HG03159 (cell line): ENCODE measurements at regions not wholly inside any gene's neighbourhood (a gene's known extent, or its start where the extent isn't known, plus 50 kb on each side); places are given as distances from the start of the nearest gene placed in this dataset.

ENCODE experiments used
- ATAC-seq: cut with Tn5 transposase; IDR thresholded peaks from one replicate; pipeline ENCODE4 v1.9.1; 2021; ENCODE audit warnings: mild to moderate bottlenecking, moderate library complexity; ENCODE audit not compliant: unreplicated experiment

- ATAC-seq: no peak
Observed at GRCh38 chr4:12242354-12242753, 813.7 kb upstream of the HS3ST1 start.

GRCh38 chr4:12239897-12240636, 811.4 kb upstream of the HS3ST1 start:
- ATAC-seq: no peak

- ATAC-seq: no peak
Observed at GRCh38 chr4:12231098-12231497, 802.4 kb upstream of the HS3ST1 start.

- ATAC-seq: no peak
Observed at GRCh38 chr4:12221031-12221430, 792.3 kb upstream of the HS3ST1 start.

DNA sequence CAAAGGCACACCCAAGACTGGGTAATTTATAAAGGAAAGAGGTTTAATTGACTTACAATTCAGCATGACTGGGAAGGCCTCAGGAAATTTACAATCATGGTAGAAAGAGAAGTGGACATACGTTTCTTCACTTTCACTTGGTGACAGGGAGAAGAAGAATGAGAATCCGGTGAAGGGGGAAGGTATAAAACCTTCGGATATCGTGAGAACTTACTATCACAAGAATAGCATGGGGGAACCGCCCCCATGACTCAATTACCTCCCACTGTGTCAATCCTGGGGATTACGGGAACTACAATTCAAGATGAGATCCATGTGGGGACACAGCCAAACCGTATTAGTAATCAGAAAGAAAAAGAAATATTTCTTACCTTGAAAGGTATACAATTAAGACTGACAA, 782.9 kb upstream of the HS3ST1 start:
- no peak for ATAC-seq

- no peak for ATAC-seq
Observed at GRCh38 chr4:12207396-12207795, 778.7 kb upstream of the HS3ST1 start.

- no peak for ATAC-seq
Observed at GRCh38 chr4:12206091-12206490, 777.4 kb upstream of the HS3ST1 start.

- no peak for ATAC-seq
Observed at GRCh38 chr4:12203945-12204344, 775.3 kb upstream of the HS3ST1 start.

GRCh38 chr4:12200226-12200625, 771.5 kb upstream of the HS3ST1 start:
- no peak for ATAC-seq

GRCh38 chr4:12186526-12186925, 757.8 kb upstream of the HS3ST1 start:
- ATAC-seq: no peak

DNA sequence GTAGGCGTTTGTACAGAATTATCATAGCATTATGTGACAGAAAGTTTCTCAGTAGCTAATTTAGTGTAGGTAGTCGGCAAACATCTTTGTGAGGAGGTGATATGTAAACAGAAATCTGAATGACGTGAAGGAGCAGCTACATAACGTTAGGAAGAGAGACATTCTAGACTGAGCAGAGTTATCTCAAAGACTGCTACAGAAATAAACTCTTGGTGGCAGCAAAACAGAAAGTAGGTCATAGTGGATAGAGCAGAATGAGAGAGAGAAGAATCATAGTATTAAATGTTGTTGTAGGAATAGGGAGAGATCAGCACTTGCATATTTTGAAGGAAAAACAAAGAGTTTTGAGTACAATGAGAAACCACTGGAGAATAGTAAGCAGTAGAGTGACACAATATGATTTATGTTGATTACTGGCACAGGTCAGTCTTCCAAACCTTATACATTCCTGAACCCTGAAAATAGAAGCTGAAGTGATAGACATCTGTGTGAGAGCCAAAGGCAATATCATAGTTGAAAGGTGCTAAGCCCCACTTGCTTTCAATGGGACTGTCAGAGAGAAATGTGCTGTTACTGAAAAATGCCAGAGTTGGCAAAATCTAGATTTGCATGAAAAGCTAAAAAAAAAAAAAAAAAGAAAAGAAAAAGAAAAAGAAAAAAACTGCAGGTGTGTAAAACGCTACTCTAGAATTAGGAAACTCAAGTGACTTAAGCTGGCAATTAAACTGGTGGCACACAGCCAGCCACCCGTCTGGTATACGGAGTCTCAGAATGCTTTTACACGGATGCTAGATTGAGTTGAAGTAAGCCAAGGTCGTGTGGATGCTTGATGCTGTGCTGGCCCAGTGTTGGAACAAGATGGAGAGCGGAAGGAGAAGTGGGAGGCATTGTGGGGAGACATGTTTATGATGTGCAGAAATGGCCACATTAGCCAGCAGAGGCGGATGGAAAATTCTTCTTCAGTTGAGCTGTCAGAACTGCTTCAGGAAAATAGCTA, 750.2 kb upstream of the HS3ST1 start:
- no peak for ATAC-seq

DNA sequence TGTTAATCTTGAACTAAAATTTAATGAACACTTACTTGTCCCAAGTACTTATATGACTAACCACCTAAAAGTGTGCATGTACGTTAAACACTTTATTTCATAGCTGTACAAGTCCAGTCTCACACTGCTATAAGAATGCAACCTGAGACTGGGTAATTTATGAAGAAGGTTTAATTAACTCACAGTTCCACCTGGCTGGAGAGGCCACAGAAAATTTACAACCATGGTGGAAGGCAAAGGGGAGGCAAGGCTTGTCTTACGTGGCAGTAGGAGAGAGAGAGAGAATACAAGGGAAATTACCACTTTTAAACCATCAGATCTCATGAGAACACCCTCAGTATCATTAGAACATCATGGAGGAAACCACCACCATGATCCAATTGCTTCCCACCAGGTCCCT, 748.7 kb upstream of the HS3ST1 start:
- no peak for ATAC-seq

GRCh38 chr4:12173496-12173895, 744.8 kb upstream of the HS3ST1 start:
- no peak for ATAC-seq

- no peak for ATAC-seq
Observed at GRCh38 chr4:12172198-12172973, 743.7 kb upstream of the HS3ST1 start.

- no peak for ATAC-seq
Observed at GRCh38 chr4:12170308-12170707, 741.6 kb upstream of the HS3ST1 start.

GRCh38 chr4:12165616-12166015, 736.9 kb upstream of the HS3ST1 start:
- no peak for ATAC-seq

- ATAC-seq: no peak
Observed at GRCh38 chr4:12146339-12146738, 717.6 kb upstream of the HS3ST1 start.

DNA sequence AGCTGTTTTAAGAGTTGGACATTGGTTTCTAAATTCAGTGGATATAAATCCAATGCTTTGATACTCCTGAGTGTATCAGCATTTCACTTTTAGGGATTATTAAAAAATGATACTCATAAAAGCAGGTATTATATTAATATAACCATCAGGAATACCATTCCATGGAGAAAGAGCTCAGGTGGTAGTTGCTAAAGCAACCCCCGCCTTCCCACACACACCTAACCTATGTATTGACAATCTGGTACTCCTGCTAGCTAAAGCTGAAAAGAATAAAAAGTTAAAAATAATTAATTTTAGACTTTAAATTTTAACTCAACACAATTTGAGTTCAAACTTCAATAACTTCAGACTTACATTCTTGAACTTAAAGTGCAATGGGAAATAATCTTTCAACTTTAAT, 717.1 kb upstream of the HS3ST1 start:
- ATAC-seq: no peak

DNA sequence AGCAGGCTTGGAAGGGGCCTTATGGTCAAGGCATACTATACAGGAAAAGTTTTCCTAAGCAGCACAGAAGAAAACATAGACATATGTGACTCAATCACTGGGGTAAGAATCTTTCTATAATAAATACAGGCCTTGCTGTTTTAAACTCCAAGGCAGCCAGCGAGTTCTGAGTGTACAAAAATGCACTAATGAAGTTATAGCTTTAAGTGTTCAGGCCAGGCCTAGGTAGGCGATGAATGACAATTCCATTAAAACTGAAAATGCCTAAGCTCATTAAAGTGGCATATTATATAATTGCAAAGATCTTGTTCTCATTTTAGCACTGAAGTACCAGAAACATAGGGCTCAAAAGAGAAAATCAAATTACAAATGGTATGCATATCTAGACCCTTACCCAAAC, 716.4 kb upstream of the HS3ST1 start:
- no peak for ATAC-seq

DNA sequence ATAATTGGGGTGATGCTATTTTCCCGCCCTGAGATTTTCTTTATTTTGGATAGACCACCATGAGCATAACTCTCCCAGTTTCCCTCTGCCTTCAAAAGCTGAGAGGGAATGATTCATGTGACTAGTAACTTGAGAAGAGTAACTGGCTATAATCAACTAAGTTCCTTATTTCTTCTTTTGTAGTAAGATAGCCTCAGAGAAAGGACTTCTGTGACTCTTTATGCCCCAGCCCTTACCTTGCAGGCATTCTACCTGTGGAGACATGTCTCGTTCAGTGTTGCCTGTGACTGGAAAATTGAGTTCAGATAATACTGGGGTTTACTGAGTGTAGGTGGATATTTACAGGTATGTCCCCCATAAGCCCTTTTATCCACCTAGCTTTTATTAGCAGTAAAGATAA, 715.4 kb upstream of the HS3ST1 start:
- ATAC-seq: no peak

GRCh38 chr4:12140864-12141263, 712.2 kb upstream of the HS3ST1 start:
- ATAC-seq: no peak
